ENCODE measurements at regions not wholly inside any gene's neighbourhood (a gene's known extent, or its start where the extent isn't known, plus 50 kb on each side); places are given as distances from the start of the nearest gene placed in this dataset.

DNA sequence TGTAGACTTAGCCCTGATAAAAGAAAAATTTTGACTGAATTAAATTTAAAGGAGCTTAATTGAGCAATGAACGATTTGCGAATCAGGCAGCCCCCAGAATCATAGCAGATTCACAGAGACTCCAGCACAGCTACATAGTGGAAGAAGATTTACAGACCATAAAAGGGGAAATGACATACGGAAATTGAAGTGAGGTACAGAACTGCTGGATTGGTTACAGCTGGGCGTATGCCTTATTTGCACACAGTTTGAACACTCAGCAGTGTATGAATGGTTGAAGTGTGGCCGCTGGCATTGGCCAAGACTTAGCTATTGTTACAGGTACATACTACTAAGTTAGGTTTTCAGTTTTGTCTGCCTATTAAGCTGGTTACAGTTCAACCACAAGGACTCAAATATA is 433.5 kb upstream of the CELF2 start:
- TF ChIP-seq, protein P1, sequence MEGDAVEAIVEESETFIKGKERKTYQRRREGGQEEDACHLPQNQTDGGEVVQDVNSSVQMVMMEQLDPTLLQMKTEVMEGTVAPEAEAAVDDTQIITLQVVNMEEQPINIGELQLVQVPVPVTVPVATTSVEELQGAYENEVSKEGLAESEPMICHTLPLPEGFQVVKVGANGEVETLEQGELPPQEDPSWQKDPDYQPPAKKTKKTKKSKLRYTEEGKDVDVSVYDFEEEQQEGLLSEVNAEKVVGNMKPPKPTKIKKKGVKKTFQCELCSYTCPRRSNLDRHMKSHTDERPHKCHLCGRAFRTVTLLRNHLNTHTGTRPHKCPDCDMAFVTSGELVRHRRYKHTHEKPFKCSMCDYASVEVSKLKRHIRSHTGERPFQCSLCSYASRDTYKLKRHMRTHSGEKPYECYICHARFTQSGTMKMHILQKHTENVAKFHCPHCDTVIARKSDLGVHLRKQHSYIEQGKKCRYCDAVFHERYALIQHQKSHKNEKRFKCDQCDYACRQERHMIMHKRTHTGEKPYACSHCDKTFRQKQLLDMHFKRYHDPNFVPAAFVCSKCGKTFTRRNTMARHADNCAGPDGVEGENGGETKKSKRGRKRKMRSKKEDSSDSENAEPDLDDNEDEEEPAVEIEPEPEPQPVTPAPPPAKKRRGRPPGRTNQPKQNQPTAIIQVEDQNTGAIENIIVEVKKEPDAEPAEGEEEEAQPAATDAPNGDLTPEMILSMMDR (conservative IDR thresholded peaks at IDR 0.05; ENCODE audit: low read depth, low read length): no peak
- no peak overlapping the region for H3K4me3 ChIP-seq (ENCODE audit: low read depth, low read length)
- no peak for DNase-seq (ENCODE audit: low read depth)

DNA sequence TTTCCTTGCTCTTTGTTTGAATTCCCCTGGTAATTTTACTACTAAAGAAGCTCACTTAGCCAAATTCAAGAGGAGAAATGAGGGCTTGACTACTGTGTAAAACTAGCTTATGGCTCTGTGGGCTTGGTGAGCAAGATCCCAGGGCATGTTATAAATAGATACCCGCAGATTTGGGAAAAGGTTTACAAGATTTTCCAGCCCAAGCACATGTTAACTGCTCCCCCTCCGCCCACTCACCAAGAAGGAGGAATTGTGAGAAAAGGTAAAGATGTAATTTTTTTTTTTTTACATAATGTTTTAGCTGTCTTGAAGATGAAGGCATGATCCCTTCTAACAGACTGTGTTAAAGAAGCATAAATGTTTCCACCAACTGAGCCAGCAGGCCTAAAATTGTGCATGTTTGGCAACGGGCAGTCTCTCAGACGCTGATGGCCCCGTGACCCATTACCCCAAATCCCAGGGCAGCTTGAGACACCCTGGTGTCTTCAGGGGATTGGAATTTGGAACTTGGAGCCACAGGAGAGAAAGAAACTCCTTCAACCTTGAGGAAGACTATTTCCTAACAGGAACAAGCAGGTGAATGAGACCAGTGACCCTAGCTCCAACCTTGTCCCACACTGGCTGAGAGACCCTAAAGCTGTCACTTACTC is 429.8 kb upstream of the CELF2 start:
- no peak for DNase-seq (ENCODE audit: low read depth)
- H3K4me3 ChIP-seq (ENCODE audit: low read depth, low read length): no peak overlapping the region
- TF ChIP-seq, protein P1 (conservative IDR thresholded peaks at IDR 0.05; ENCODE audit: low read depth, low read length): no peak

DNA sequence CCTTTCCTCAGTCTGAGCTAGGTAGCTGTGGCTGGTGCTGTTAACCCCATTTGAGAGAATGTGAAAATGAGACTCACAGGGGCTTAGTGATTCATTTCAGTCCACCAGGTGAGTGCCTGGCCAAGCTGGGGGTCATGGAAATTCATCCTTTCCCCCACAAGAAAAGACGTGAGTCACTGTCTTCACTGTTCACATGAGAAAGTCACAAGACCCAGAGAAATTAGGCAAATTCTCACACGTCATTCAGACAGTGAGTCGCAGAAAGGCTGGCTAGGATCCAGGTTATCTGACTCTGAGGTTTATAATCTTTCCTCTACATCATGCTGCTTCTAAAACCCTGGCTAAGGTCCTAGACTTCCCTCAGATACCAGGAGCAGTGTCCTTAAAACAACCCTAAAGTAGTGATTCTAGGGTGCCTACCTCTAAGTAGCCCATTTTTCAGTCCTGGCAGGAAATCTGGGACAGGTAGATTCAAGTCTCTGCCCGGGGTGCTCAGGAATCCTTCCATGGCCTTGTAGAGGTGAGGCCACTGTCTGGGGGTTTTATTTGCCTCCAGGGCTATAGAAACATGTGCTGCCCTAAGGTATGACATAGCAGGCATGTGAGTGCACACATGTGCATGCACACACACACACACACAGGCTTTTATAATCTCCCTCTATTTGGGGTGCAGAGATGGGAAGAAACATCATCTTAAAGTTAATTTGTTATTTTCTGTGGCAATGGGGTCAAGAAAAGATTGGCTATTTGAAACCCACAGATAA is 427.9 kb upstream of the CELF2 start:
- no peak overlapping the region for H3K4me3 ChIP-seq (ENCODE audit: low read depth, low read length)
- DNase-seq (ENCODE audit: low read depth): peak; percentile 89
- TF ChIP-seq, protein P1 (conservative IDR thresholded peaks at IDR 0.05; ENCODE audit: low read depth, low read length): no peak

DNA sequence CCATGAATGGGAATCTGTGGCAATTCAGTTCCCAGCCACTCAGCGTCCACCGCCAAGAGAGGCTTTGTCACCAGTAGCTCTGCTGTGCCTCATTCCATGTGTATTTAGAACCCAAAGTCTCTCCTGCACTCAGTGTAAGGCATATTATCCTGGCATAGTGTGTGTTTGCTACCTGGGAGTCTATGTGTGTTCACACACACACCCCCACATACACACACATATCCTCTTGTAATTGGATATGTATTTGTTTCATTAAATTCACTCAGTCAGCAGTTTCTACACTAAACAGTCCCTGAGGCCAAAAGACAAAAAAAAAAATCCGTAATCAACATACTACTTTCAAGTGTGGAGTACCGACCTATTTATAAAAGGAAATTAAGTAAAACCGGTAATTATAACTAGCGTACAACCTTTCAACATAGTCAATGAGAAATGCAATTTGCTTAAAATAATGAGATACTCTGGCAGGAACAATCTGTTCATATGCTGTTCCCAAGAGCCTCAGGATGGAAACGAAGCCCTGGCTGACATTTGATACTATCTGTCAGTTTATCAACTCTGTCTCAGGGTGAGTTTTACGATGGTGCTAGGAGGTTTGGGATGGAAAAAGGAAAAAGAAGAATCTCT is 425.8 kb upstream of the CELF2 start:
- peak; percentile 5 for DNase-seq (ENCODE audit: low read depth)
- no peak overlapping the region for H3K4me3 ChIP-seq (ENCODE audit: low read depth, low read length)
- TF ChIP-seq, protein P1 (conservative IDR thresholded peaks at IDR 0.05; ENCODE audit: low read depth, low read length): no peak

DNA sequence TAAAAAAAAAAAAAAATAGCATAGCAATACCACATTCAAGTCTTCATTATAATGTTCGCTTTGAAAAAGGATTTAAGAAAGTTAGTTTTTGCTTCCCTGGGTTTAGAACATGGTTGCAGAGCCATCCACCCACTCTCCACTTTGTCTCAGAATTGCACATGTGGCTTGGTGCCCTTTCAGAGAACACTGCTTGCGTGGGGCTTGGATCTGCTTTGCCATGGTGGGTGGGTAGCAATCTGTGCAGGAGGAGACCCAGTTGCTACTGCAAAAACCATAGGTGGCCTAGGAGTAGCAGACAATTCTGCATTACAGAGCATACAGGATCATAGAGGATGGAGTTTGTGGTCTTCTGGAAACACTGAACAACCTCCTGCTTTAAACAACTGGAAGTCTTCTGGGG is 421.4 kb upstream of the CELF2 start:
- H3K4me3 ChIP-seq (ENCODE audit: low read depth, low read length): no peak overlapping the region
- DNase-seq (ENCODE audit: low read depth): no peak
- TF ChIP-seq, protein P1 (conservative IDR thresholded peaks at IDR 0.05; ENCODE audit: low read depth, low read length): no peak

DNA sequence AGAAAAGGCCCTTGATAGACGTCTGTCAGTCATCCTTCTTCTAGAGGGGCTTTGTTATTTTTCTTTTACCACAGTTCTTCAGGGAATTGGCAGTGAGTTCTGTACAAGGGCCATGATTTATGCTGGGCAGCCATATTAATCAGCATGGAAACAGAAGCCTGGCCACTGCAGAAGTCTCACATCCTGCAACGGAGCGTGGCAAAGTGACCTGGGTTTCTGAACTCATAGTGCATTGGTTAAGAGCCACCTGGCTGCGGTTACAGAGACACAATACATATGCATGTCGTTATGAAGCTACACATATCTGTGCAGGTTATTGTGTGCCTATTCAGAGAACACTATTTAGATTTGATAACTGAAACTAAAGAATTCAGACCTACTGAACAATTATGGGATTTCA is 419.4 kb upstream of the CELF2 start:
- no peak for DNase-seq (ENCODE audit: low read depth)
- TF ChIP-seq, protein P1 (conservative IDR thresholded peaks at IDR 0.05; ENCODE audit: low read depth, low read length): no peak

More for the DNA sequence above, 419.4 kb upstream of the CELF2 start:
- no peak overlapping the region for H3K4me3 ChIP-seq (ENCODE audit: low read depth, low read length)

Measured in choroid plexus epithelial cell (primary cell).